HepG2 (cell line): ENCODE measurements at regions not wholly inside any gene's neighbourhood (a gene's known extent, or its start where the extent isn't known, plus 50 kb on each side); places are given as distances from the start of the nearest gene placed in this dataset.

ENCODE experiments used
- ATAC-seq: fragments of 200-7000 bp; cut with Tn5 transposase; 3 replicates; pipeline ENCODE4 v1.9.1; 2020; ENCODE audit warnings: mild to moderate bottlenecking, moderate library complexity
- BruUV-seq: library from RNA; stranded (reverse); fragments of 400-500 nt; replicated peaks from 2 replicates; lab custom pipeline; 2021; lab: Mats Ljungman, UMichigan
- CTCF ChIA-PET: fragments of 300-600 bp; formaldehyde crosslinking; extraction: SDS; loops from one replicate; lab custom pipeline; 2021; ENCODE audit warnings: low total read pairs, inconsistent platforms, low intra/inter-chr PET ratio; lab: Yijun Ruan, JAX
- POLR2A ChIA-PET: fragments of 350-600 bp; sonication (Branson Sonifier 250); formaldehyde crosslinking; loops from one replicate; lab custom pipeline; 2020; ENCODE audit warnings: antibody characterized with exemption, inconsistent platforms; lab: Yijun Ruan, JAX
- DNase-seq: peaks from one replicate; pipeline ENCODE4 v3.0.0-alpha.2; 2015; ENCODE audit warnings: low spot score
- FAIRE-seq: peaks from 3 replicates; lab custom pipeline; 2011; peaks lifted over from hg19 to GRCh38; lab: Jason Lieb, UNC
- H2AFZ ChIP-seq: one replicate; pipeline ENCODE4 v1.6.1; 2011; ENCODE audit warnings: low read length, inconsistent platforms
- H3K27ac ChIP-seq: fragments of 300-600 bp; 3 replicates; pipeline ENCODE4 v1.8.0; 2011; ENCODE audit warnings: mixed run types, mild to moderate bottlenecking, mixed read lengths, low read length, inconsistent platforms; ENCODE audit not compliant: insufficient read depth; ENCODE audit errors: extremely low read length
- H3K27me3 ChIP-seq, 2 experiments: fragments of 200-600 bp in 1 of 2; 2 replicates in 1 of 2; 3 replicates in 1 of 2; pipeline versions ENCODE4 v1.6.0 to v1.8.0; 2011; ENCODE audit warnings: low read length in 2 of 2, mild to moderate bottlenecking in 2 of 2, moderate library complexity in 2 of 2, inconsistent platforms in 1 of 2; ENCODE audit not compliant: insufficient read depth in 2 of 2, control insufficient read depth in 1 of 2
- H3K36me3 ChIP-seq, 2 experiments: fragments of 200-600 bp in 1 of 2; replicated peaks in 1 of 2; 2 replicates in 1 of 2; 3 replicates in 1 of 2; pipeline versions ENCODE4 v1.5.1 to v1.8.0; 2011; ENCODE audit warnings: low read length in 2 of 2, inconsistent platforms in 1 of 2; ENCODE audit not compliant: insufficient read depth in 2 of 2, control insufficient read depth in 1 of 2
- H3K4me1 ChIP-seq: 2 replicates; pipeline ENCODE4 v1.5.1; 2012; ENCODE audit warnings: low read length, inconsistent platforms; ENCODE audit not compliant: insufficient read depth
- H3K4me2 ChIP-seq: 2 replicates; pipeline ENCODE4 v1.6.0; 2011; ENCODE audit warnings: low read depth, low read length, inconsistent platforms
- H3K4me3 ChIP-seq, 3 experiments: fragments of 200-600 bp in 1 of 3; sonication (generic), shearing (Covaris generic) in 1 of 3; replicated peaks in 1 of 3; 2 replicates each; pipeline ENCODE4 v1.5.1; 2011 to 2016; ENCODE audit warnings: low read length in 3 of 3, inconsistent platforms in 2 of 3, low read depth in 2 of 3, mild to moderate bottlenecking in 2 of 3, control low read depth in 1 of 3, mixed read lengths in 1 of 3; ENCODE audit not compliant: insufficient read depth in 1 of 3
- H3K79me2 ChIP-seq: one replicate; pipeline ENCODE4 v1.6.1; 2011; ENCODE audit warnings: low read length, inconsistent platforms; ENCODE audit not compliant: insufficient read depth
- H3K9ac ChIP-seq: 2 replicates; pipeline ENCODE4 v1.6.0; 2011; ENCODE audit warnings: mild to moderate bottlenecking, low read depth, low read length, inconsistent platforms; ENCODE audit not compliant: insufficient read depth
- H3K9me3 ChIP-seq: 2 replicates; pipeline ENCODE4 v1.5.1; 2012; ENCODE audit warnings: mild to moderate bottlenecking, low read length
- H4K20me1 ChIP-seq: 2 replicates; pipeline ENCODE4 v1.6.0; 2011; ENCODE audit warnings: inconsistent platforms, mild to moderate bottlenecking, low read length, moderate library complexity; ENCODE audit not compliant: insufficient read depth
- BHLHE40 ChIP-seq: IDR thresholded peaks from 2 replicates; pipeline ENCODE4 v1.6.1; 2011; ENCODE audit warnings: low read length, improper control_type of control experiment
- CAMTA2 ChIP-seq: sonication (generic); formaldehyde crosslinking; IDR thresholded peaks from 2 replicates; pipeline ENCODE4 v1.4.0; 2020; ENCODE audit warnings: mild to moderate bottlenecking, missing genetic modification reagents, borderline replicate concordance
- HHEX ChIP-seq: IDR thresholded peaks from 2 replicates; pipeline ENCODE4 v1.6.1; 2016; ENCODE audit warnings: control low read depth
- IRF9 ChIP-seq: sonication (generic); formaldehyde crosslinking; IDR thresholded peaks from 2 replicates; pipeline ENCODE4 v1.8.0; 2022; ENCODE audit warnings: missing genetic modification reagents, mild to moderate bottlenecking, borderline replicate concordance
- MIXL1 ChIP-seq: IDR thresholded peaks from 2 replicates; pipeline ENCODE4 v1.6.1; 2016
- MLX ChIP-seq: IDR thresholded peaks from 2 replicates; pipeline ENCODE4 v1.6.1; 2016
- MXD1 ChIP-seq: sonication (generic); formaldehyde crosslinking; IDR thresholded peaks from 2 replicates; pipeline ENCODE4 v1.4.0; 2020; ENCODE audit warnings: mild to moderate bottlenecking, missing genetic modification reagents
- NR2F1 ChIP-seq, 2 experiments: fragments of 450-650 bp in 1 of 2; formaldehyde crosslinking in 1 of 2; IDR thresholded peaks; 2 replicates each; pipeline versions ENCODE4 v1.5.0 to v1.6.1; 2016 to 2020; ENCODE audit warnings: mild to moderate bottlenecking in 1 of 2, missing compliant biosample characterization in 1 of 2, missing genetic modification reagents in 1 of 2, moderate library complexity in 1 of 2
- PREB ChIP-seq: sonication (generic); formaldehyde crosslinking; IDR thresholded peaks from 2 replicates; pipeline ENCODE4 v1.4.0; 2020; ENCODE audit warnings: missing genetic modification reagents
- ZNF367 ChIP-seq: sonication (generic); formaldehyde crosslinking; IDR thresholded peaks from 2 replicates; pipeline ENCODE4 v1.4.0; 2020; ENCODE audit warnings: missing genetic modification reagents, borderline replicate concordance
- ZNF724P ChIP-seq: sonication (generic); formaldehyde crosslinking; IDR thresholded peaks from 2 replicates; pipeline ENCODE4 v1.8.0; 2022; ENCODE audit warnings: missing genetic modification reagents, borderline replicate concordance
- WGBS: methylation state at CpG from one replicate; pipeline ENCODE4 v1.1.6; 2017; ENCODE audit warnings: low lambda C conversion rate; 5-methylcytosine and 5-hydroxymethylcytosine counted together
- in situ Hi-C: cut with HindIII; loops from 2 replicates; pipeline ENCODE4 v1.10.0; 2017; ENCODE audit warnings: low pct_unique_long_range_greater_than_20kb; ENCODE audit not compliant: extremely low pct_ligation_motif_present
- intact Hi-C: fragments of 100-400 bp; cut with micrococcal nuclease; formaldehyde crosslinking; loops from one replicate; pipeline ENCODE4 v1.10.0; 2022; ENCODE audit not compliant: unreplicated experiment

GRCh38 chr1:147837129-147837963, 65.2 kb upstream of the GJA8 start (continued):
- no peak for TF ChIP-seq BHLHE40

- ATAC-seq = no peak
- in situ Hi-C loops = no loop called here
- POLR2A ChIA-PET = no interaction called here
- H3K27me3 ChIP-seq = no peaks in the 10 kb centered on the region; a peak in 1 of 5 replicates
- no peaks in the 10 kb centered on the region for H3K79me2 ChIP-seq
- H4K20me1 ChIP-seq = no peaks in the 10 kb centered on the region
- no peaks in the 10 kb centered on the region for H3K36me3 ChIP-seq
- TF ChIP-seq IRF9 (CRISPR knock-in tag) (no peak), MIXL1 (CRISPR knock-in tag) (no peak), HHEX (no peak), ZNF367 (CRISPR knock-in tag) (no peak), NR2F1 (CRISPR knock-in tag; IDR thresholded peaks at IDR 0.05) (no peak), CAMTA2 (CRISPR knock-in tag) (no peak), MLX (CRISPR knock-in tag) (no peak), ZNF724P (CRISPR knock-in tag) (no peak), PREB (CRISPR knock-in tag) (no peak), MXD1 (no peak)
- no peak overlapping the region for H2AFZ ChIP-seq
- H3K4me2 ChIP-seq = no peak overlapping the region
- no TSS peak for BruUV-seq
- H3K9me3 ChIP-seq = no peaks in the 10 kb centered on the region
- 2% methylated on average over 2 of the region's 2 CpGs for WGBS
- no peak for FAIRE-seq
- no peaks in the 10 kb centered on the region for H3K4me1 ChIP-seq
- H3K4me3 ChIP-seq = no peak overlapping the region
- CTCF ChIA-PET = no interaction called here
- no peak for DNase-seq
- H3K27ac ChIP-seq = no peak overlapping the region
- no peak overlapping the region for H3K9ac ChIP-seq
- intact Hi-C loops = no loop called here
These were observed 64.7 kb upstream of the GJA8 start for GRCh38 chr1:147837964-147838292.
